ENCODE measurements at regions not wholly inside any gene's neighbourhood (a gene's known extent, or its start where the extent isn't known, plus 50 kb on each side); places are given as distances from the start of the nearest gene placed in this dataset.

DNA sequence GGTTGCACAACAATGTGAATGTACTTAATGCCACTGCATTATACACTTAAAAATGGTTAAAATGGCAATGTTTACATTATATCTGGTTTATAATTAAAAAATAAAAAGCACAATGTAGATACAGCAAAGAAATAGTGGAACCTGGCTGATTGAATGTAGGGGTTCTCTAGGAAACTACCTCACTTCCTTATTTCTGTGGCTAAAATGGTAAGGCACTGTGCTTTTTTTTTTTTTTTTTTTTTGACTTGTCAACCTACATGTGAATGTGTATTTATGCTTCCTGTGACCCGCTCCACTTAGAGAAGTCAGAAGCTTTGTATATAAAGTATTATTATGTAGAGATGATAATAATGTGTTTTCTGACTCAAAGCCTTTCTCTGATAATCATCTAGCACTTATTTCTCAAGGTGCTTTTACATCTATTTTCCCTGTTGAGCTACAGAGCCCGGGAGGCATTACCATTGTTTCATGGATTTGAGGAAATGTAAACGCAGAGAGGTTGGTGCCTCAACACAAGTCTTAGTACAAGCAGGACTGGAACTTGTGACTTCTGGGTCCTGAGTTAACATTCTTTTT lies 55.0 kb downstream of the SOX4 start:
- no peak for DNase-seq (ENCODE audit: low read depth)

DNA sequence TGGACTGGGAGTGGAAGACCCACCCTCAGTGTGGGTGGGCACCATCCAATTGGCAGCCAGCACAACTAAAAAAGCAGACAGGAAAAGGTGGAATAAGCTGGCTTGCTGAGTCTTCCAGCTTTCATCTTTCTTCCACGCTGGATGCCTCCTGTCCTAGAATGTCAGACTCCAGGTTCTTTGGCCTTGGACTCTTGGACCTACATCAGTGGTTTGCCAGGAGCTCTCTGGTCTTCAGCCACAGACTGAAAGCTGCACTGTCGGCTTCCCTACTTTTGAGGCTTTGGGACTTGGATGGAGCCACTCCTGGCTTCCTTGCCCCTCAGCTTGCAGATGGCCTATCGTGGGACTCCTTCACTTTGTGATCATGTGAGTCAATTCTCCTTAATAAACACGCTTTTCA lies 59.8 kb downstream of the SOX4 start:
- no peak for DNase-seq (ENCODE audit: low read depth)

DNA sequence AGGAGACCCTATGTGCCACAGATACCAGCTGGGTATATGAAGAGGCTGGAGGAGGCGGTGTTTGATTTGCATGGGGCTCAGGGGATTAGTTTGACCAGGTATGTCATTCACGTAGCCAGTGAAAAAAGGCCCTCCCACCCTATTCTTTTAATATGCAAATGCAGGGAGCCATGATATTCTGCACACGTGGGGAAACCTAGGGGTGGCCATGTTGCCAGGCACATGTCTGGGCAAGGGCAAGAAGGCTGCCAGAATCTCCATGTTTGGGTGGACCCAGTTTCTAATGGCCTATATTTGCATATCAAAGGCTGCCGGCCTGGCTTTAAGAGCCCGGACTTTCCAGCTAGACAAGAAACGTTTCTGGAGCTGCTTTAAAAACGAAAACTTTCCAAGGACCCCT lies 60.4 kb downstream of the SOX4 start:
- no peak for DNase-seq (ENCODE audit: low read depth)

DNA sequence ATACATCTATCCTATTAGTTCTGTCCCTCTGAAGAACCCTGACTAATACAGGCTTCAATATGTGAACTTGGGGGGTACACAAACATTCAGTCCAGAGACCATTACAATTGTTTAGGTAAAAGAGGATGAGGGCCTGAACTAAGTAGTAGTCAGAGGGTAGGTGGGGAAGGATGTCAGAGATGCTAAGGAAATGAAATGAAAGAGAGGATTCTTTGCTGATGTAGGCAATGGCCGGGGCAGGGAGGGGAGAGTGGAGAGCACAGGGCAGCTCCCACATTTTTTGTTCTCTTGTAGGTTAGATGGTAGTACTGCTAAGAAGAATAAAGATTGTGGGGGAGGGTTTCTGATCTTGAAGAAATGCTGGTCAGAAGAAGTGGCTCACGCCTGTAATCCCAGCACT lies 60.8 kb downstream of the SOX4 start:
- DNase-seq (ENCODE audit: low read depth), result no peak

DNA sequence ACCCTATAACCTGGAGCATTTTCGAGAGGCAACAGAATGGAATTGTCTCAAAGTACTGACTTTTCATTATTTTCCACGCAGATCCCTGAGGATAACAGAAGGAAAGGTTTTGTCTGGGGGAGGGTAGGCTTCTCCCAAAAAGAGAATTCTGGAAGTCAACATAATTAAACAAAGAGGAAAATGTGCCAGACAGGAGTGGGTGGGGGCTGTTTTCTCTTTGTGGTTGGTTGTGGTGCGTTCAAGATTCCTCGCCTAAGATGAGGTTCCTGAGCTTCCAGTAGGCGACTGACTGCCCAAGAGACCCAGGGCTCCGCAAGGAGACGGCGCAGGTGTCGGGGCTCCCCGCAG lies 70.4 kb downstream of the SOX4 start:
- no peak for DNase-seq (ENCODE audit: low read depth)

DNA sequence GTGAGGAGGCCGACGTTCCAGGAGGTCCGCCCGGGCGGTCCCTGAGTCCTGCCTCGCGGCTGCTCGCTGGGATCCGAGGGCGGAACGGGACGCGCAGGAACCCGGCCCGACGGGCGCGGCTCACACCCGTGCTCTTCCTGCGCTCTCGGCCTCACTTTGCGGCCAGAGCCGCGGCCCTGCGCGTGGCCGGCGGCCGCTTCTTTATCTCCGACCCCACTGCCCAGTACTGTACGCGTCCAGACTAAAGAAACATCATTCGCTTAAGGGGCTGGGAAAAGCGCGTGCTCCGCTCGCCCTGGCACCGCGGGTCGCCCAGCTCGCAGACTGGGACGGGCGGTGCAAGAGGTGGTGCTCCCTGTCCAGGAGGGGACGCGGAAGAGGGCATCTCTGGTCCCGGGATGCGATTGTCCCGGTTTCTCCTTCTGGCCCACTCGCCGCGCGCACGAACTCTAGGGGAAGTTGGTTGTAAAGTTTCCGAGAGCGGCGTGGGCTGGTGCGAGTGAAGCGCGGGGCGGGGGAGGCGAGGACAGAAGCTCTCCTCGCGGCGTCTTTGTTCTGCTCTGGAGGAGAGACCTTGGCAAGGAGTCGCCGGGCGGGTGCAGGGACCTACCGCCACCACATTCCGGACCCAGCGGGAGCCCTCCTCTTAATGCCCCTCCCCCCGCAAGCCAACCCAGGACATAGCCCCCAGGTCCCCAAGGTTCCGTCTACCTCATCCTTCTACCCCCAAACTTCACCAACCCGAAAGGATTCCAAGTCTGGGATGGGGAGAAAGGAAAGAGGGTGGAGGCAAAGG lies 71.0 kb downstream of the SOX4 start:
- no peak for DNase-seq (ENCODE audit: low read depth)

DNA sequence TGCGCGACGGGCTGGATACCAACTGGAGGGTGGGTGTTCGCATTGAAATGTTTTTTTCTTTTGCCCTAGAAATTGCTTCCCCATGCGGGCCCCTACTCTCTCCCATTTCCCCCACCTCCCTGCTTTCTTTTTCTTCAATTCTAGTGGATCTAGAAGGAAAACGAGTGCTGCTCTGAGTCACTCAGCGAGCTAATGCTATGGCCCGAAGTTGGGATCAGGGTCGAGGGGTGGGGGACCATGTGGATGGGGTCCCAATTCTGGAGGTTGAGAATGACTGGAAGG lies 71.5 kb downstream of the SOX4 start:
- DNase-seq (ENCODE audit: low read depth), result no peak

DNA sequence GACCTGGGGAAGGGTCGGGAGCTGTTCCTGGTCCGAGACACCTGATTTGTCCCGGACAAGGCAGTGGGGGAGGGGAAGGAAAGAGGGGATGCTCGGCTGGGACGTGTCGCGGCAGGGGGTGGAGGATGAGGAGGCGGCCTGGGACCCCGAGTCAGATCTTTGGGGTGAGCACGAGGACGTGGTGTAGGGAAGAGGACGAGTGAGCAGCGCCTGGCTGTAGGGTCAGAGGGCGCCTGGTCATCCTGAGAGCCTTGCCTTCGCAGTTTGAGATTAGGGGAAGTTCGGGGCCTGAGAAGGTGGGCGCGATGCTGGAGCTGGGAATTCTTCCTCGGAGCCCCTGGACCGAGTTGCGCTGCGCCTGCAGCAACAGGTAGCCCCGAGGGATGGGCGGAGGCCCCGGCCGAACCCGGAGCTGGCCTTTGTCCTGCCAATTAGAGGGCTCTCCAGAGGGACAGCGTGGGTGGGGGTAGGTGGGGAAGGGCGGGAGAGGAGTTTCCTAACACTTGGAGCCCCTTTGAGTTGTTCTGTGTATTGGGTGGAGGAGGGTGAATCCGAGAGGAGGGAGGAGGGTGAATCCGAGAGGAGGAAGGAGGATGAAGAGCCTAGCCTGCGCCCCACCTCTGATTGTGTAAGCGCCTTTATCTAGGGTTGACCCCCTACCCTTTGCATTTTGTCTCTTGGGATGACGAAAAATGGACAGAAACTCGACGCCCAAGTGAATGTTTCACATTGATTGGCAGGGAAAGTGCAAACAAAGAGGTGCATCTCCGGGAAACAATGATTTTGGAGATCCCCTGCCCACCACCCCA lies 72.0 kb downstream of the SOX4 start:
- DNase-seq (ENCODE audit: low read depth), result no peak

DNA sequence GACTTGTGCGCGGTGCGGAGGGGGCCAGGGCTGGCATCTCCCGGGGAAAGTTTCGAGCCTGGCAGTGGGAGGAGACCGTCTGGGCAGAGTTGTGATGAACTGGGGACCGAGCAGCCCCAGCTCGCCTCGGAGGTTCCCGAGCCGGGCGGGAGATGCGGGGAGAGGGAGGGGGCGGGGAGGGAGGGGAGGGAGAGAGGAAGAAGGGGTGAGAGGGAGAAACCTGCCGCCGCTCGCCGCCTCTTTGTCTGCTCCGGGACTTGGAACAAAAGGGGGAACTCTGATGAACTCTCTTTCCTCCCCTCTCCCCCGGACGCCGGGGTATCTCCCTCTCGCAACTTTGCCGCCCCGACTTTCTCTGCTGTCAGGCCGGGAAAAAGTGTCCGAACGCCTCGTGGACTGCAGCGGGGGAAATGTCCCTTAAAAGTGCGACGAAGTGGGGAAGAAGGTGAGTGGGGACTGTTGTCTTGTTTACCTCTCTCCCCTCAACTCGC lies 72.7 kb downstream of the SOX4 start:
- no peak for DNase-seq (ENCODE audit: low read depth)

DNA sequence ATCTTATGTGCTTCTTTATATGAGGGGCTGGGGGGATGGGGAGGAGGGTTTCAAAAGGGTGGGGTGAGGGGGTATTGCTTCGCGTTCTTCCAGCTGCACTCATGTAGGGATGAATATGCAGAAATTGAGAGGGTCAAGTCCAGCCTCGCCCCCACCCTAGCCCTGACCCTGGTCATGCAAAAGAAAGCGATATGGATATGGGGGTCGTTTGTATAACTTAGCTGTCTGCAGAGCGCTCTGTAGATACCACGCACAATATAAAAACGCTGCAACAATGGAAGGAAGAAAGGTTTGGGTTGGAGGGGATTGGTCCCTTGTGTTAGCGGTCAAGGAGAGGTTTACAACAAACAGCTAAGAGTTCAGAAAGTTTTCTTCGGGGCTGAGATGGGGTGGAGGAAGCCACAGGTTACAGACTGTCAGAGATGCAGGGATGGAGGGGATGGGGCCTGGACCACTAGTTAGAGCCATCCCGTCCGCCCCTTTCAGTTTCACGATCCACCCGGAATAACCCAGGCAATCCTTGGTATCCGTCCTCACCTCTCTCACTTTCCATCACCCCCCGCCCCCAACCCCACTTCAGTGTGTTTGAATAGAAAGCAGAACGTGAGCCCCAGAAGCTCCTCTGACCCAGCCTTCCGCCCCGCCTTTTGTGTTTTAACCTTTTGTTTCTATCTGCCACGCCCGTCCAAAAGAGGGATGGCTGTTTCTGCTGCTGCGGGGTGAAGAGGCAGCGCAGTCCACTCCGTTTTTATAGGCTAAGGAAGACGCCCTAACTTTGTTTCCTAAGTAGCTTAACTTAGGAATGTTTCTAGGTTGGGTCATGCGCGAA lies 73.5 kb downstream of the SOX4 start:
- DNase-seq (ENCODE audit: low read depth), result no peak

DNA sequence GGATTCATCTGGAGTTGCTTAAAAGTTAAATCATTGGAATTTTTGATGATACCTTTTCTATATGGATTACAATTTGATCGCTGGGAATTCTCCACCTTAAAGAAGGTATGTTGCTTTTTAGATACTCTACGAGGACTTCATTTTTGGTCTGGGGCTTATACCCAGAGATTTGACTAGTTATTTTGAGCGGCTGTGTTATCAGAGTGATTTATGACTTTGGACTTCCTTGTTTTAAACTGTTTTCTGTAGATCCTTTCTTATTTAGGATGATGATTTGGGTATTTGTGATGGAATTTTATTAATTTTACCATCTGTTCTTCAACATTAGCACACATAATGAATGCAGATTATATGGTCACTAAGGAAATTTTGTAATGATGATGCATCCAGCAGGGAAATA lies 75.2 kb downstream of the SOX4 start:
- DNase-seq (ENCODE audit: low read depth), result no peak

DNA sequence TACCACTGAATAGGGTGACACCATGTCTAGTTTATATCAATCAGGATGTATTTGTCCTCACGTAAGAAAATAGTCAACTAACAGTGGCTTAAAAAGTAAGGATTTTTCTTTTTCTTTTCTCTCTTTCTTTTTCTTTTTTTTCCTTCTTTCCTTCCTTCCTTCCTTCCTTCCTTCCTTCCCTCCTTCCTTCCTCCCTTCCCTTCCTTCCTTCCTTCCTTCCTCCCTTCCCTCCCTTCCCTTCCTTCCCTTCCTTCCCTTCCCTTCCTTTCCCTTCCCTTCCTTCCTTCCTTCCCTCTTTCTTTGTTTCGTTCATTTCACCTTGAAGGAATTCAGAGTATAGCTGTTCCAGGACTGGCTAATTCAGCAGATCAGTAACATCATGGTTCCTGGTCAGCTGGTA lies 83.2 kb downstream of the SOX4 start:
- no peak for DNase-seq (ENCODE audit: low read depth)

DNA sequence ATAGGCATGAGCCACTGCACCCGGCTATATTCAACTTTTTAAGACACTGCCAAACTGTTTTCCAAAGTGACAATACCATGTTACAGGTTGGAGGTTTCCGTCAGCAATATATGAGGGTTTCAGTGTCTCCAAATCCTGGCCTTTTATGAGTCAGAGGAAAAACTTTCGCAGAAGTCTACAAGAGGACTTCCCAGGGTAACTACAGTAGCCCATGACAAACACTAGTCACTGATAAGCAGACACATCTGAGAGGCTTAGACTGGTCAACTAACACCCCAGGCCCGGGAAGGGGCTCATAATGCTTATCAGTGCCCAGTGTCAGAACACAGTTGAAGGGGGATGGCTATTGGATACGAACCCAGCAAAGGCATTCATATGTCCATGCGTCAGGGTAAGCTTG lies 85.4 kb downstream of the SOX4 start:
- peak; percentile 19 for DNase-seq (ENCODE audit: low read depth)

DNA sequence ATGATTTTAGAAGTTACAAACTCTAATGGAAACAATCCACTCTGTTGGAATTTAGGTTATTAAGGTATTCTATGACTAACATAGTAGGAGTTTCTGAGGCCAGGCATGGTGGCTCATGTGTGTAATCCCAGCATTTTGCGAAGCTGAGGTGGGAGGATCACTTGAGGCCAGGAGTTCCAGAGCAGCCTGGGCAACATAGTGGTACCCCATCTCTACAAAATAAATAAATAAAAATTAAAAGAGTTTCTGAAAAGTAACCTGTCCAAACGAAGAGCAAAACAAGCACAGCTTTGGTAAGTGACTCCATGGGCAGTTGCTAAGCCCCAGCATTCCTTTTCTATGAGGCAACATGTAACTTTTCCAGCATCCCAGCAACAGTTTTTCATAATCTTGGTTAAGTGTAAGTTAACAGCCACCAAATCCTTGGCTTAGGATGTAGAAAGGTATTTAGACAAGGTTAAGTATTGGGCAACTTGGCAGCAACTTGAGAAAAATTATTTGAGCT lies 86.3 kb downstream of the SOX4 start:
- peak; percentile 28 for DNase-seq (ENCODE audit: low read depth)

DNA sequence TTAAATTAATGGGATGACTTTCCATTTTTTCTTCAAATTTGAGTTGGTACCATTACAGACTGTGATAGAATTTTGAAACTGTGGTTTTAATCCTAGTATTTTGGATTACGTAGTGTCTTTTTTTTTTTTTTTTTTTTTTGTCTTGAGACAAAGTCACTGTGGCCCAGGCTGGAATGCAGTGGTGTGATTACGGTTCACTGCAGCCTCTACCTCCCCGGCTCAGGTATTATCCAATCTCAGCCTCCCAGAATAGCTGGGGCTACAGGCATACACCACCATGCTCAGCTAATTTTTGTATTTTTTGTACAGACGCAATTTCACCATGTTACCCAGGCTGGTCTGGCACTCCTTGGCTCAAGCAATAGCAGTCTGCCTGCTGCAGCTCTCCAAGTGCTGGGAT lies 87.1 kb downstream of the SOX4 start:
- no peak for DNase-seq (ENCODE audit: low read depth)

DNA sequence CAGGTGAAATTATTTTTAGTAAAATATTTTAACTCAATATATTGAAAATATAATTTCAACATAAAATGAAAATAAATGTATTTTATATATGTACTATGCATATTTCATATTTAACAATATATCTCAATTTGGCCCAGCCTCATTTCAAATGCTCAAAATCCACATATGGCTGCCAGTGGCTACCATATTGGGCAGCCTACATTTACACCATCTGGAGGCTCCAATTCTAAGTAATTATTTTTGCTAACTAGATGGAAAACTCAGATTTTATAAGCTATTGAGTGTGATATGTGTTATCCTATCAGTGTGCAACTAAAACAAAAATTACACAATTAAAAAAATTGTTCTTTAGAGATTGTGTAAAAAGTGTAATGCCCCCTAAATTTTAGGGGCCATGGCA lies 96.9 kb downstream of the SOX4 start:
- DNase-seq (ENCODE audit: low read depth), result no peak

DNA sequence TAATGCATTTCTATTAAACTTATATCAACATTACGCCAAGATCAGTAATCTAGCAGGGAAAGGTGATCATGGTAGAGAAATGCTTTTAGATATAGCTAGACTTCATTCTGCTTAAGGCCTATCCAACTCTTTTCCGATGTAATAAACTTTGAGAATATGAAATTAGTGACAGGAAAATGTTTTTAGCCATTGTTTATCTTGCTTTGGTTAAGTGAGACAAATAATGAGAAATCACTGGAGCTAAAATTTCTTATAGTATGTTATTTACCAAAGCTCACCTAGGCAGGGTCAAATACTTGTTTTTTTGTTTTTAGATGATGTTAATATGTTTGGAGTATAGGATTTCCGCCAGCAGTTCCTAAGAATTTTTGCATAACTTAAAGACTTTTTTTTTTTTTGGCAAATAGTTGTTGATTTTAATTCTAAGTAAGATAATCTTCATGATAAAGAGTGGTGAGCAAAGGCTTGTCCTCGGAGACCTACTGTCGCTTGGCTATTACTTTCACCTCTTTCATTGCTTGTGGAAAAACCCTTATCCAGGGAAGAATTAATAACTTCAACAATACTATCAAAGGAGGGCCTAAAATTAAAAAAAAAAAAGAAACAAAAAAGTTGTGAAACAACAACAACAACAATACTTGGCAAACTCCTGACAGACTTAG lies 98.3 kb downstream of the SOX4 start:
- no peak for DNase-seq (ENCODE audit: low read depth)

DNA sequence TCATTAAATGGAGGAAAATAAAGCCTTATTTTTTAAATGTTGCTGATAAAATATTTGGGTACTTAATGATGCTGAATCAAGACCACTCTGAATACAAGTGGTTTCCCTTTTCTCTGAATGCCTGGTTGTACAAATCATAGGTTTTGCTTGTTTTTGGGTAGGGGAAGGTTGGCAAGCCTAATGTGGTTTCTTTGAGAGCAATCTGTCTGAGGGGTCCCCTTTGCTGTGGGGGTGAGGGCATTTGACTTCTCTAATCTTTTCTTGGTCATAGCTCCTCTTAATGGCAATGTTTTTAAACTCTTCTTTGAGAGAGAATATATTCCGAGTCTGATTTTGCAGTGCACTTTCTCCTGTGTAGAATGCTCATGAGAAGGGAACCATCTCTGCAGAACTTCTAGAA lies 99.2 kb downstream of the SOX4 start:
- DNase-seq (ENCODE audit: low read depth), result no peak

DNA sequence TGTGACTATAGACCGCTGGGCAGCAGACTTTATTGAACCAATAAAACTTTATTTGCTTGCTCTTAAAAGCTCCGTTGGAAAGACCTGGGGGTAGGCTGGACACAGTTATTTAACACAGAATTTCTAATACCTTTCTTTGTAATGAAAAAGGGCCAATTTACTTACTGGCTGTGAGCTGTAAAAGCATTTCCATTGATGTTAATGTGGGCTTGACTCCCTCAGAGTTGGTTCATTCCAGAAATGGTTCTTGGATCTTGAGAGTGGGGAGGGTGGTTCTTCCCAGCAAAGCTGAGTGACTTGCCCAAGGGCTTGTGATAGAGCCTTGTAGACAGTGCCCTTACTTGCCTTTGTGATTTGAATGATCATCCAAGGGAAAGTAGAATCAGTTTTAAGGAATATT lies 100.6 kb downstream of the SOX4 start:
- no peak for DNase-seq (ENCODE audit: low read depth)

DNA sequence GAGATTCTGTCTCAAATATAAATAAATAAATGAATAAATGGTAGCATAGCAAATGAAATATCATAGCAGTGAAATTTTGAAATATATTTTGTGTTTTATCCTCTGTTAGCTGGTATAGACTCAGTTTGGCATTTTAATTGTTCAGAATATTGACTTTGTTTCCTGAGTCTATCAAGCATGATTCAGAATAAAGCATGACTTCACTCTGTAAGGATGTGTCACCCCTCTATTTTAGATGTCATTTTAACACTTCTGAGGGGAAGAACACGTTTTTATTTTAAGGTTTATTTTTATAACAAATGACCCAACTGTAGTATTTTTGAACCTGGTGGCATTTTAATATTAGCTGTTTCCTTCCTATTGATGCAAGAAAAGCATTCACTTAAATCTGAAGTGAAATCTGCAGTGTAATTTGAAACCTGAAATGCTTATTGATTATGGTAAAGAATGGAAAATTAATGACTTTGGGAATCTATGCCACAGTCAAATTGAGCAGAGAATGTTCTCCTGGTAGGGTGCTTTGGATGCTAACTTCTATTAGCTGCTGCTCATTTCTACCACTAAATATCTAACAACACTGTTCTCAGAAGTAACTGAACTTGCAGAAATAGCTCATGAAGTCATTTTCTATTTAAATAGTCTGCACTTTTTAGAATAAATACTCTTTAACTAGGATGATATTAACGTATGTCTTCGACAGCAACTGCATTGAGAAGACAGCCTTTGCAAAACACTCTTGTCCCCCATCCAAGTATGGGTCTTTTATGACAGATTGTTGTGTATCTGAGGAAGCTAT lies 114.2 kb downstream of the SOX4 start:
- DNase-seq (ENCODE audit: low read depth), result no peak

DNA sequence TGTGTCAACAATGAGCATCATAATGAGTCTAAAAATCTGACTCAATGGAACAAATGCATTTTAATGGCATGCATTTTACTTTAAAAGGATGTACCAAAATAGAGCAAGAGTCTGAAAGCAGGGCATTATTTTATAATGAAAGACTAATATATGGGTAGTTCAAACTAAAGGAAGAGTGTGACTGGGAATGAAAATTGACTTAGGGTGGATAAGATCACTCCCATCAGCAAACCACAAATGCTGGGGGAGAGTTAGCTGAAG lies 114.7 kb downstream of the SOX4 start:
- DNase-seq (ENCODE audit: low read depth), result no peak
